Ovary (tissue), 3 donors: ENCODE measurements at regions not wholly inside any gene's neighbourhood (a gene's known extent, or its start where the extent isn't known, plus 50 kb on each side); places are given as distances from the start of the nearest gene placed in this dataset.

Source experiments
- EP300 ChIP-seq: sonication (generic); formaldehyde crosslinking; IDR thresholded peaks from one replicate; pipeline ENCODE4 v1.6.1; 2017; ENCODE audit warnings: antibody characterized with exemption
- POLR2A ChIP-seq: fragments of 450-650 bp; IDR thresholded peaks from one replicate; pipeline ENCODE4 v1.6.1; 2017; ENCODE audit warnings: antibody characterized with exemption, mild to moderate bottlenecking, moderate library complexity
- TF ChIP-seq, protein P1 (sequence below), 3 donors: fragments of 450-650 bp in 2 of 3; fragments of 200-600 bp in 1 of 3; IDR thresholded peaks; one replicate each; pipeline versions ENCODE4 v1.5.1 to v1.8.0; 2016 to 2022; ENCODE audit warnings: antibody characterized with exemption in 3 of 3, mild to moderate bottlenecking in 1 of 3
- donor health status: DM: no; HTN: no; CAD: no.

- TF ChIP-seq EP300 (no peak), POLR2A (no peak)
- TF ChIP-seq, protein P1, sequence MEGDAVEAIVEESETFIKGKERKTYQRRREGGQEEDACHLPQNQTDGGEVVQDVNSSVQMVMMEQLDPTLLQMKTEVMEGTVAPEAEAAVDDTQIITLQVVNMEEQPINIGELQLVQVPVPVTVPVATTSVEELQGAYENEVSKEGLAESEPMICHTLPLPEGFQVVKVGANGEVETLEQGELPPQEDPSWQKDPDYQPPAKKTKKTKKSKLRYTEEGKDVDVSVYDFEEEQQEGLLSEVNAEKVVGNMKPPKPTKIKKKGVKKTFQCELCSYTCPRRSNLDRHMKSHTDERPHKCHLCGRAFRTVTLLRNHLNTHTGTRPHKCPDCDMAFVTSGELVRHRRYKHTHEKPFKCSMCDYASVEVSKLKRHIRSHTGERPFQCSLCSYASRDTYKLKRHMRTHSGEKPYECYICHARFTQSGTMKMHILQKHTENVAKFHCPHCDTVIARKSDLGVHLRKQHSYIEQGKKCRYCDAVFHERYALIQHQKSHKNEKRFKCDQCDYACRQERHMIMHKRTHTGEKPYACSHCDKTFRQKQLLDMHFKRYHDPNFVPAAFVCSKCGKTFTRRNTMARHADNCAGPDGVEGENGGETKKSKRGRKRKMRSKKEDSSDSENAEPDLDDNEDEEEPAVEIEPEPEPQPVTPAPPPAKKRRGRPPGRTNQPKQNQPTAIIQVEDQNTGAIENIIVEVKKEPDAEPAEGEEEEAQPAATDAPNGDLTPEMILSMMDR (IDR thresholded peaks at IDR 0.05): no peak
Measured at GRCh38 chr10:21209495-21209894, 312.4 kb upstream of the NEBL start.
